Karpas-422 (cell line): ENCODE measurements at regions not wholly inside any gene's neighbourhood (a gene's known extent, or its start where the extent isn't known, plus 50 kb on each side); places are given as distances from the start of the nearest gene placed in this dataset.

Experiments used
- DNase-seq: peaks from one replicate; pipeline ENCODE4 v3.0.0-alpha.2; 2015
- H2AFZ ChIP-seq: fragments of 200-600 bp; sonication (generic); 2 replicates; pipeline ENCODE4 v1.6.1; 2014; ENCODE audit warnings: antibody characterized with exemption, low read length, mixed read lengths
- H3K27ac ChIP-seq: fragments of 200-600 bp; sonication (generic); 2 replicates; pipeline ENCODE4 v1.5.1; 2014; ENCODE audit warnings: mild to moderate bottlenecking, low read length, moderate library complexity
- H3K27me3 ChIP-seq: fragments of 200-600 bp; sonication (generic); 2 replicates; pipeline ENCODE4 v1.6.1; 2014; ENCODE audit warnings: low read length, mixed read lengths
- H3K36me3 ChIP-seq: fragments of 200-600 bp; sonication (generic); 2 replicates; pipeline ENCODE4 v1.6.1; 2014; ENCODE audit warnings: low read length, mixed read lengths; ENCODE audit not compliant: insufficient read depth
- H3K4me1 ChIP-seq: fragments of 200-600 bp; sonication (generic); 2 replicates; pipeline ENCODE4 v1.6.1; 2014; ENCODE audit warnings: mild to moderate bottlenecking, low read length, mixed read lengths
- H3K4me2 ChIP-seq: fragments of 200-600 bp; sonication (generic); 2 replicates; pipeline ENCODE4 v1.6.1; 2014; ENCODE audit warnings: low read length, low read depth, mild to moderate bottlenecking; ENCODE audit not compliant: poor library complexity, severe bottlenecking
- H3K4me3 ChIP-seq: fragments of 200-600 bp; sonication (generic); 2 replicates; pipeline ENCODE4 v1.5.1; 2014; ENCODE audit warnings: mild to moderate bottlenecking, antibody characterized with exemption, low read length, mixed read lengths
- H3K79me2 ChIP-seq: fragments of 200-600 bp; sonication (generic); 2 replicates; pipeline ENCODE4 v1.6.1; 2014; ENCODE audit warnings: mild to moderate bottlenecking, low read length, mixed read lengths
- H3K9ac ChIP-seq: fragments of 200-600 bp; sonication (generic); 2 replicates; pipeline ENCODE4 v1.6.0; 2014; ENCODE audit warnings: low read length
- H3K9me2 ChIP-seq: fragments of 200-600 bp; sonication (generic), shearing (Covaris generic); replicated peaks from 2 replicates; pipeline ENCODE4 v1.6.0; 2014; ENCODE audit warnings: mild to moderate bottlenecking, low read length, moderate library complexity; ENCODE audit not compliant: insufficient read depth
- H3K9me3 ChIP-seq: fragments of 300-700, 200-600 bp; sonication (generic); 2 replicates; pipeline ENCODE4 v1.6.1; 2014; ENCODE audit warnings: low read length, mixed read lengths
- H4K20me1 ChIP-seq: fragments of 200-600 bp; sonication (generic); 2 replicates; pipeline ENCODE4 v1.6.1; 2014; ENCODE audit warnings: mild to moderate bottlenecking, antibody characterized with exemption, low read length, low read depth; ENCODE audit not compliant: insufficient read depth

GRCh38 chr14:36027354-36027753, 149.2 kb downstream of the PTCSC3 start:
- Histone ChIP-seq H3K27me3 (no peaks in the 10 kb centered on the region), H3K4me3 (no peak overlapping the region), H3K4me2 (peak overlapping the region; percentile 33), H3K4me1 (peaks cover 70% of the 10 kb centered on the region), H3K79me2 (no peaks in the 10 kb centered on the region), H3K9me3 (no peaks in the 10 kb centered on the region), H3K36me3 (no peaks in the 10 kb centered on the region), H3K9me2 (no peaks in the 10 kb centered on the region), H3K9ac (peak overlapping the region; percentile 7; the same call in 1 of the 2 replicates), H2AFZ (peak overlapping the region; percentile 7; the same call in 1 of the 2 replicates), H3K27ac (peak overlapping the region; percentile 61), H4K20me1 (no peaks in the 10 kb centered on the region)
- DNase-seq, result peak; percentile 59

- no peaks in the 10 kb centered on the region for H3K27me3 ChIP-seq
- H2AFZ ChIP-seq, result peak overlapping the region; percentile 26; the same call in 1 of the 2 replicates
- DNase-seq, result no peak
- H3K79me2 ChIP-seq, result no peaks in the 10 kb centered on the region
- H3K9me3 ChIP-seq, result no peaks in the 10 kb centered on the region
- H3K36me3 ChIP-seq, result no peaks in the 10 kb centered on the region; the same call in 1 of the 2 replicates
- peaks cover 54% of the 10 kb centered on the region for H3K4me1 ChIP-seq
- H4K20me1 ChIP-seq, result no peaks in the 10 kb centered on the region
- H3K4me3 ChIP-seq, result no peak overlapping the region
- peak overlapping the region; percentile 19; the same call in 1 of the 2 replicates for H3K27ac ChIP-seq
- no peaks in the 10 kb centered on the region for H3K9me2 ChIP-seq
- H3K4me2 ChIP-seq, result peak overlapping the region; percentile 9
- peak overlapping the region; percentile 14; the same call in 1 of the 2 replicates for H3K9ac ChIP-seq
Measured at GRCh38 chr14:36022765-36023410, 153.6 kb downstream of the PTCSC3 start.

- no peak for DNase-seq
- H4K20me1 ChIP-seq, result no peaks in the 10 kb centered on the region
- H3K9me2 ChIP-seq, result no peaks in the 10 kb centered on the region
- peaks cover 42% of the 10 kb centered on the region for H3K4me1 ChIP-seq
- H3K27me3 ChIP-seq, result no peaks in the 10 kb centered on the region
- no peaks in the 10 kb centered on the region for H3K9me3 ChIP-seq
- H3K9ac ChIP-seq, result peak overlapping the region; percentile 10; the same call in 1 of the 2 replicates
- no peak overlapping the region for H3K4me3 ChIP-seq
- H3K36me3 ChIP-seq, result no peaks in the 10 kb centered on the region; the same call in 1 of the 2 replicates
- H3K79me2 ChIP-seq, result no peaks in the 10 kb centered on the region
- H3K27ac ChIP-seq, result peak overlapping the region; percentile 19
- peak overlapping the region; percentile 31 for H3K4me2 ChIP-seq
- H2AFZ ChIP-seq, result peak overlapping the region; percentile 42
Measured at GRCh38 chr14:36021591-36022320, 154.8 kb downstream of the PTCSC3 start.

GRCh38 chr14:36021030-36021422, 155.5 kb downstream of the PTCSC3 start:
- Histone ChIP-seq H3K27ac (peak overlapping the region; percentile 19), H4K20me1 (no peaks in the 10 kb centered on the region), H3K9ac (no peak overlapping the region), H3K36me3 (no peaks in the 10 kb centered on the region; the same call in 1 of the 2 replicates), H3K4me3 (no peak overlapping the region), H3K9me3 (no peaks in the 10 kb centered on the region), H3K79me2 (no peaks in the 10 kb centered on the region), H3K4me1 (peaks cover 42% of the 10 kb centered on the region), H2AFZ (peak overlapping the region; percentile 49; the same call in 1 of the 2 replicates), H3K9me2 (no peaks in the 10 kb centered on the region), H3K27me3 (no peaks in the 10 kb centered on the region), H3K4me2 (no peak overlapping the region)
- DNase-seq, result no peak

GRCh38 chr14:36020120-36021029, 156.1 kb downstream of the PTCSC3 start:
- Histone ChIP-seq H3K36me3 (no peaks in the 10 kb centered on the region; the same call in 1 of the 2 replicates), H4K20me1 (no peaks in the 10 kb centered on the region), H3K4me3 (no peak overlapping the region)

GRCh38 chr14:36019126-36019525, 157.4 kb downstream of the PTCSC3 start:
- H3K4me3 ChIP-seq, result no peak overlapping the region
- no peaks in the 10 kb centered on the region for H3K9me3 ChIP-seq
- no peak overlapping the region for H2AFZ ChIP-seq
- peaks cover 37% of the 10 kb centered on the region for H3K4me1 ChIP-seq
- no peaks in the 10 kb centered on the region for H4K20me1 ChIP-seq
- H3K79me2 ChIP-seq, result no peaks in the 10 kb centered on the region
- H3K36me3 ChIP-seq, result no peaks in the 10 kb centered on the region; the same call in 1 of the 2 replicates
- no peak overlapping the region for H3K4me2 ChIP-seq
- H3K27ac ChIP-seq, result no peak overlapping the region
- no peak overlapping the region for H3K9ac ChIP-seq
- DNase-seq, result no peak
- no peaks in the 10 kb centered on the region for H3K27me3 ChIP-seq
- no peaks in the 10 kb centered on the region for H3K9me2 ChIP-seq

More at GRCh38 chr14:36020120-36021029, 156.1 kb downstream of the PTCSC3 start:
- Histone ChIP-seq H3K9ac (no peak overlapping the region), H3K4me1 (peaks cover 40% of the 10 kb centered on the region), H3K27ac (peak overlapping the region; percentile 19; the same call in 1 of the 2 replicates), H3K79me2 (no peaks in the 10 kb centered on the region), H3K9me2 (no peaks in the 10 kb centered on the region), H3K4me2 (no peak overlapping the region), H3K9me3 (no peaks in the 10 kb centered on the region), H2AFZ (peak overlapping the region; percentile 49), H3K27me3 (no peaks in the 10 kb centered on the region)
- no peak for DNase-seq

- no peak overlapping the region for H3K27ac ChIP-seq
- no peak overlapping the region for H3K4me3 ChIP-seq
- H3K4me2 ChIP-seq, result no peak overlapping the region
- no peak overlapping the region for H2AFZ ChIP-seq
- no peaks in the 10 kb centered on the region for H3K9me2 ChIP-seq
- DNase-seq, result no peak
- no peaks in the 10 kb centered on the region; the same call in 1 of the 2 replicates for H3K36me3 ChIP-seq
- no peak overlapping the region for H3K9ac ChIP-seq
- no peaks in the 10 kb centered on the region for H3K79me2 ChIP-seq
- H3K27me3 ChIP-seq, result no peaks in the 10 kb centered on the region
- H3K4me1 ChIP-seq, result no peaks in the 10 kb centered on the region; the same call in 1 of the 2 replicates
- no peaks in the 10 kb centered on the region for H3K9me3 ChIP-seq
- no peaks in the 10 kb centered on the region for H4K20me1 ChIP-seq
Measured at GRCh38 chr14:36014236-36014635, 162.3 kb downstream of the PTCSC3 start.
